SW 1271 (cell line): ENCODE measurements at regions not wholly inside any gene's neighbourhood (a gene's known extent, or its start where the extent isn't known, plus 50 kb on each side); places are given as distances from the start of the nearest gene placed in this dataset.

Experiments used
- DNase-seq, 2 experiments: peaks; one replicate each; lab custom pipeline; 2025; lab: John Stamatoyannopoulos, UW

DNA sequence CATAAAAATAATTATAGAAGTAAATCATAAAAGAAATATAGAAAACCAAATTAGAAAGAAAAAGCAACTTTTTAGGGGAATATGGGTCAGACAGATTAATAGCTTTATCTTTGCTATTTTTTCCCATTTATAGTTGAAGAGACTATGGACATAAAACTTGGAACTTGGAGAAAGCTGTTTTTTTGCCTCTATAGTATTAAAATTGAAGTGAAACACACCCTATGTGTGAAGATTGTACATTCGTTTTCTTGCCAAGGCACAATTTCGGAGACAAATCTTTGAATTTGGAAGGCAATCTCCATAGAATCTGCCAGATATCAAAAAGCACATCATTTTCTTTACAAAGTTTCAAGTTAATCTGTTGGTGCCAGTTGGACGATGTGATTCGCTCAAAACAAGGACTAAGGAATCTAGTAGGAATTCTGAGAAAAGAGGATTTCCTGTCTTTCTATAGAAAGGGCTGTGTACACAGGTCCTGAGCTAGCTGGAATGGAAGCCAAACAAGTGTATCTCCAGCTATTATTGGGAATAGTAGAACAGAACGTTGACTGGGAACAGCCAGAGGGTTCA, 156.3 kb downstream of the SLC7A11 start:
- DNase-seq = no peak

DNA sequence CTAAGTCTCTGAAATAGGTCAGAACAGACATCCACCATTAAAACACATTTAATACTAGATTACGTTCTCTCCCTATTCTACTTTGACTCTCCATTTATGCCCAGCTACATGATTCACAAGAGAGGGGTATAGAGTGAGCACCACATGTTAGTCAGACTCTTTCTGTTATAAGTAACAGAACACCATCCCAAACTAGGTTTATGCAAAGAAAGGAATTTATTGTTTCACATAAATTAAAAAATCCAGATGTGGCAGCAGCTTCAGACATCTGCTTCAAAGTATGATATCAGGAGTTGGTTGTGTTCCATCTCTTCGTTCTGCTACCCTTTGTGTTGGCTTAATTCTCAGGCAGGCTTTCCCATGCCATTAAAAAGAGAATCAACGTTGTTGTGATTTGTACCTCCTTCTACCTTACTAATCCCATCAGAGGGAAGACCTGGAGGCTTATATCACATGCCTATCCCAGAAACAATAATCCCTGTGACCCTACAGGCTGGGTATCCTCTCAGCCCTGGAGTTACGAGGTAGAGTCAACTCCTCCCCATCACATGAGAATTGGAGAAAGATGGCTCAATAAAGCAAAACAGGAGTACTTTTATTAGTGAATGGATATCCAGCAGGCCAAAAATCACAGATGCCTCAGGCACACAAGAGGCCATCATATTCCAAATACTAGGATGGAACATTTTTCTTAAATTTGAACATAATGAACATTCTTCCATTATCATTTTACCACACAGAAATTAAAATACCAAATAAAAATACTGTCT, 163.2 kb downstream of the SLC7A11 start:
- DNase-seq = no peak

DNA sequence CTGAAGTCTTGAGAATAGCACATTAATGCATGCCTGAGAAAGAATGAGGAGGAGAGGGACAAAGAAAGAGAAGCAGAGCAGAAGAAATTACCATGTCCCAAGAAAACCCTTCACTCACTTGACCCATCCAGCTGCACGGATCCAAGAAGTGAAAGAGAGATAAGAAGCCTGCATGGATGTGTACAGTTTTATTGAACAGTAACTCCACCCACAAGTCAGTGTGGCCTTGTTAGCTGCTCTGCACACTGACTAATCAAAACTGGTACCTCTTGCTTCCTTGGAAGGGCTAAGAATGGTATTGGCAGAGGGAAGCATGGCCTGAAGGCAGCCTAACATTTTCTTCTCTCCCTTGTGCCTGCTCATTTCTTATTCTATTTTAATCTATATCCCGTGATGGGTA, 163.9 kb downstream of the SLC7A11 start:
- DNase-seq = no peak

DNA sequence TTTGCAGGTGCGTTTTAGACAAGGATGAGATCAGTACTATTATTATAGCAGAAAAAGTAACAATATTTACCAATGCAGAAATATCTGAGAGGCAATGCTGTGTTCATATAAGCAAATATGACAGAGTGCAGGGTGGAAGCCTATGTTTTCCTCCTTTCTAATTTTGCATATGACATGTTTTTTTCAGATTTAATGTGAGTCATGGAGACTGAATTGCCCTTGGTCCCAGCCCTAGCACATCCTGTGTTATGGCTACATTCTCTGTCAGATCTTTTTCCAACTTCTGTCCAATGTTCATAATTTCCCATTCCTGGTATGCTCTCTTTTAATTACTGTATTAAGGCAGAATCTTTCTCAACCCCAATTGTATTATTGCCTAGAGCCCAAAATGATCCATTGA, 165.6 kb downstream of the SLC7A11 start:
- DNase-seq = no peak

DNA sequence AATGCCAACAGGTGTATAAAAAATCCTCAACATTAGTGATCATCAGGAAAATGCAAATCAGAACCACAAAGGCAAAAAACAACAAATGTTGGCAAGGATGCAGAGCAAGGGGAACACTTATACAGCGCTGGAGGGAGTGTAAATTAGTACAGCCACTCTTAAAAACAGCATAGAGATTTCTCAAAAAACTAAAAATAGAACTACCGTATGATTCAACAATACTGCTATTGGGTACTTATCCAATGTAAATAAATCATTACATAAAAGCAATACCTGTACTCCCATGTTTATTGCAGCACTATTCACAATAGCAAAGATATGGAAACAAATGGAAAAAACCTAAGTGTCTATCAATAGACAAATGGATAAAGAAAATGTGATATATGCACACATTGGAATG, 171.3 kb downstream of the SLC7A11 start:
- DNase-seq = no peak

DNA sequence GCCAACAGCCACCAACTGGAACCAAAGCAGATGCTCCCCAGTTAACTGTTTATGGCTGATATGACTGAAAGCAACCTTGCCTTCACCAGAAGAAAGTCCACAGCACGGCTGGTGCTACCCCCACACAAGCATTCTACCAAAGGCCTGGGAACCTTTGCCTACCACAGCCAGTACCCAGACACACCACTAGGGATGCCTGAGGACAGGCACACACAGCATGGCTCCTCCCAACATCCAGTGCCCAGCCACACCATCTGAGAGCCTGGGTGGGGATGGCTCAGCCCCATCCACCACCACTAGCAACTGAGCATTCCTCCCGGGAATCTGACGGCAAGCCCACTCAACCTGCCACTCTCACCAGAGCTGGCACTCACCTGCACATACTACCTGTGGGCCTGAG, 178.6 kb downstream of the SLC7A11 start:
- no peak for DNase-seq

DNA sequence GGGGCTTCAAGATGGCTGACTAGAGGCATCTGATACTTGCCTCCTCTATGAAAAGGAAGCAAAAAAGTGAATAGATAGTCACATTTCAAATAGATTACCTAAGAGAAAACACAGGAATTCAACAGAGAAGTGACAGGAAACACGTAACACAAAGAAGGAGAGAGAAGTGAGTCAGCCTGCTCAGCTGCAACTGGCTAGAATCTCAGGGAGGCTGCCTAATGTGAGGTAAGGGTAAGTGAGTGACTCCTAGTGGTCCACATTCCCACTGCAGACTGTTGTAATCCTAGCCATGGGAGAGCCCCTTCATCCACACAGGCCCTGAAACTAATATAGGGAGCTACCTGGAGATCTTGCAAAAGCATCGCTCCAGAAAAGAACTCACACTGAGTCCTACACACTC, 179.2 kb downstream of the SLC7A11 start:
- DNase-seq = peak in 1 of 2 experiments; percentile 11

DNA sequence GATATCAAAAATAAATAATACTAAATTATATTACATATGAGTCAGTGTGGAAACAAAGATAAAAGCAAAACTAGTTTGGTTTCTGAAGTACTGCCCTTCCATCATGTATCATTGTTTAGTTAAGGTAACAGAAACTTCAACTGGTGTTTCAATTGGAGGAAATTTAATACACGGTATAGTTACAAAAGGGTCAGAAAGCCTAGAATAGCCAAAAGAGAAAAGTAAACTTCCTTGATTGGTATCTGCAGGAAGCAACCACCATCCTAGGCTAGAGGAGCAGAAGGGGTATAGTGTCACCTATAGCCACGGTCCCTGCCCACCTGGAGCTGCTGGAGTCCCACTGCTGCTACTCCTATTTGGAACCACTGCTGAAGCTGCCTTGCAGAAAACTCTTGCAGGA, 185.6 kb downstream of the SLC7A11 start:
- no peak for DNase-seq

DNA sequence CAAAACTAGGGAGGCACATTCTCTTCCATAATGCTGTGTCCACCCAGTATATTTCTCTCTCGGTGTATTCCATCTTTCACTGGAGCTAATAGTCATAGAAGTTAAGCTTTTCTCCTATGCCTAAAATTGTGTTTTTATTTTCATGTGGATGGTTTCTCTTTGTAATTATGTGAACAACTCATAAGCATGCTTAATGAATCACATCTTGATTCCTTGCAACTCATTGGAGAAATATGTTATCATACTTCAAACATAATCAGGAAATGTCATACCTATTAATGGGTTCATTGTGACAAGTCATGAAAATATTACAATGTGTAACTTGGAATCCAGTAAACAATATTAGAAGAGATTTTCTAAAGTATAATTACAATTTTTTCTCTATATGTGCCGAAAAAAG, 186.3 kb downstream of the SLC7A11 start:
- peak in 1 of 2 experiments; percentile 1 for DNase-seq

DNA sequence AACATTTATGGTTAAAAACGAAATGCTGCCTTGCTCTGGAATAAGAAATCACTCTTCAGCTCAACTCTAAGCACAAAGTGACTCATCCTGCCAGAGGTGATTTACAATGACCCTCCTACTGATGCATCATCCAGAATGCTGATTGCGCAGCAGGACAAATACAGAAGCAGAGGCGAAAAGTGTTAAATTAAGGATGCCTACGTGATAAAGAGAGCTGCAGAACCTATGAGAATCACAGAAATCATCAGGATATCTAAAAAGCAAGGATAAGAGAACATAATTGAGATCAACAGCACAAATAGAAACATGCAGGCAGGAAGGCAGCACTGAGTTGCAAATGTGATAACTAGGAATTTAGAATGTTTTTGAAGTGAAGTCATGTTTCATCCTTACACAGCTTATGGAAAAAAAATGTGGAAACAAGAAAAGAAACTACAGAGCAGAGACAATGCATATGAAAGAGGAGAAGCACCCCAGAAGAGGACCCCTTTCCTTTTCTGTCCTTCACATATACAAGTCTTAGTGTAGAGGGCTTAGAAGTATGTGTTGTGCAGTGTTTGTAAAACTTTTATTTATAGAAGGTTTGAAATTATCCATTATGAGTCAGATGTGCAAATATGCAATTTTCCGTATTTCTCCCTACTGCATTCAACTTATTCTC, 188.4 kb downstream of the SLC7A11 start:
- peak; percentile 53 to 82 for DNase-seq

DNA sequence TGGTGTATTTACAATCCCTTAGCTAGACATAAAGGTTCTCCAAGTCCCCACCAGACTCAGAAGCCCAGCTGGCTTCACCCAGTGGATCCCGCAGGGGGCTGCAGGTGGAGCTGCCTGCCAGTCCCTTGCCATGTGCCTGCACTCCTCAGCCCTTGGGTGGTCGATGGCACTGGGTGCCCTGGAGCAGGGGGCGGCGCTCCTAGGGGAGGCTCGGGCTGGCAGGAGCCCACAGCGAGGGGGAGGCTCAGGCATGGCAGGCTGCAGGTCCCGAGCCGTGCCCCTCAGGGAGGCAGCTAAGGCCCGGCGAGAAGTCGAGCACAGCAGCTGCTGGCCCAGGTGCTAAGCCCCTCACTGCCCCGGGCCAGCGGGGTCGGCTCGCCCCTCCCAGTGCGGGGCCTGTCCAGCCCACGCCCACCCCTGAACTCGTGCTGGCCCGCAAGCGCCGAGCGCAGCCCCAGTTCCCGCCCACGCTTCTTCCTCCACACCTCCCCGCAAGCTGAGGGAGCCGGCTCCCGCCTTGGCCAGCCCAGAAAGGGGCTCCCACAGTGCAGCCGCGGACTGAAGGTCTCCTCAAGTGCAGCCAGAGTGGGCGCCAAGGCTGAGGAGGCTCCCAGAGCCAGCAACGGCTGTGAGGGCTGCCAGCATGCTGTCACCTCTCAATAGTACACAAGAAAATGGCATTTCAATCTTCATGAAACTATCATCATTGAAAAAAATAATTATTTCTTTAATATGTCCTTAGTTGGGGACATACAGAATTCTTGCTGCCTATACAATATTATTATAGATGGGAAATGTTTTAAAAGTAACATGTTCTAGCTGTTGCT, 189.1 kb downstream of the SLC7A11 start:
- no peak for DNase-seq

DNA sequence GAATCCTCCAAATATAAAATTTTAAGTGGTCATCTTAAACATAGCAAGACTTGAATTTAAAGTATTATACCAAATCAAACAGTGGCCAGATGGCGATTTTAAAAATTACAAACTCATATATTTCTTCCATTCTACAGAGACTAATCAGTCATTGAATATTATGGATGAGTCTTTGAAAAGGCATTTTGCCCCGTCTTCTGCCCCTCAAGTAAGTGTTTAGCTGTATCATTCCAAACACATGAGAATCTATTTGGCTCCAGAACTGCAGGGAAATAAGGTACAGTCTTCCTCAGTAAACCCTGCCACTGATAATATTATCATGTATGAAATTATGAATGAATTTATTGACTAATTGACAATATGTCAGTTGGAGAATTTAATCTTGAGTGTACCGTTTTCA, 191.0 kb downstream of the SLC7A11 start:
- no peak for DNase-seq

DNA sequence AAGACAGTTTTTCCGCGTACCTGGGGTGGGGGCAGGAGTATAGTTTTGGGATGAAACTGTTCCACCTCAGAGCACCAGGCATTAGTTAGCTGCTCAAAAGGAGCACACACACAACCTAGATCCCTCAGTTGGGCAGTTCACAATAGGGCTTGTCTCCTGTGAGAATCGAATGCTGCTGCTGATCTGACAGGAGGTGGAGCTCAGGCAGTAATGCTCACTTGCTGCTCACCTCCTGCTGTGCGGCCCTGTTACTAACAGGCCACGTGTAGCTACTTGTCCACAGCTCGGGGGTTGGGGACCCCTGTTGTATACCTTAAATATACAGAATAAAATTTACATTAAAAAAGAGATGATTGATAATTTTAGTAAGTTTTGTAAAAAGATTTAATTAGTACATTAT, 191.5 kb downstream of the SLC7A11 start:
- peak in 1 of 2 experiments; percentile 1 for DNase-seq

DNA sequence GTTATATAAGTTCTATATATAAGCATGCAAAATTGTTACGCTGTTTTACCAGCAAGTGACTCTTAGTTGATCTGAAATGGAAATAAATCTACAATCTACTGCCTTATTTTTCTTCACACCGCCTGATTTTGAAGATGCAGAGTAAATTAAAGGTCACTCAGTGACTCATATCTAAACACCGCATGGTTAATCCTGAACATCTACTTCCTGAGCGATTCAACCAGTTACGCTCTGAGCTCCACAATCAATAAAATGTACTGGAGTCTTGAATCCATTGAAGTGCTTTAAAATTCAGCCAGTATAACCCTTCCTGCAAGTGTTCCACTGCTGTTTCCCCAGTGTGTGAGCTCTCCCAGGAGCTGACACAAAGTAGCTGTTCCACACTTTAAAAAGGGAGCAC, 192.8 kb downstream of the SLC7A11 start:
- DNase-seq = no peak

DNA sequence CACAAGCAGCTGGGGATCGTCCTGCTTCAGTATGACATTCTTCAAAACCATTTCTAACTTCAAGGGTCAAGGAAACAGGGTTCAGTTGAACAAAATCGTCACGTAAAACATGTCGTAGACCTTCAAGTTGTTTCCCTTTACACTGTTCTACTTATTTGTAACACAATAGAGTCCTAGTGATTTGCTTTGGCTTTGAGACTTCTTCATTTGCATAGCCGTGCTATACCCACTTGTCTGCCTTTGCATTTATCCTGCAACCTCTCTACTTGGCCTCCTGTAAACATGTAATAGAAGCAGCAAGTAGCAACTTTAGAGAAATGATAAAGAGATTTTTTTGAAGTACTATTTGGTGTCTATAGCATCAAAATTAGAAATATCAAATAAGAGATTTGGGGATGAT, 194.9 kb downstream of the SLC7A11 start:
- no peak for DNase-seq

DNA sequence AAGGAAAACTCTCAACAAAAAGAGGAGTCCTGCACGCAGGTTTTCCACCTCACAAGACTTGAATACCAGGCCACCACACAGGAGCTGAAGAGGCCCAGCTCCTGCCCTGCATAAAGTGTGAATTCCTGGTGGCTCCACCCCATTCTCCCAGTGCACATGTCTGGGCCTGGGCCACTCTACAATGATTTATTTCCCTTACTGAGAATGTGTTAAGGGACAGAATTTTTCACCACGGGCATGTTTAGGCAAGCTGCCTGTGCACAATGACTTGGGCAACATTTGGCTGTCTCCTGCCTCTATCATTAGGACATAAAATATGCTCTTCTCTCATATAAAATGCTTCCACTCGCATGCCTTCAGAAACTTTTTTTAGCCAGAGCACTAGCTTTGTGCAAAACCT, 197.1 kb downstream of the SLC7A11 start:
- no peak for DNase-seq

DNA sequence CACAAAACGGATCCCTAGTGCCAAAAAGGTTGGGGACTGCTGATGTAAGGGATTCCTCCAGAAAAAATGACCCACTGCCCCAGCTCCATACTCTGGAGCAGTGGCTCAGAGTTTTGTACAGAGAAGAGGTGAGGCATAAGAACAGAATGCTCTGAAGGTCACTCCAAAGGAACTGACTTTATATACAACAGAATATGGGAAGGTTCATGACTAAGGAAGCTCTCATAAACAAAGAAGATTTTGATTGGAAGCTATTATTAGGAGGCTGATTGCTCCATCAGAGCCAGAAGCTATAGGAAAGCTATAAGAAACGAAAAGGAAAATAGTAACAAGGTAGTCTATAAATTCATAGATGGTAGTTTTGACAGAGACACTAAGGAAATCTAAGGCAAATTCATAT, 203.1 kb downstream of the SLC7A11 start:
- no peak for DNase-seq

DNA sequence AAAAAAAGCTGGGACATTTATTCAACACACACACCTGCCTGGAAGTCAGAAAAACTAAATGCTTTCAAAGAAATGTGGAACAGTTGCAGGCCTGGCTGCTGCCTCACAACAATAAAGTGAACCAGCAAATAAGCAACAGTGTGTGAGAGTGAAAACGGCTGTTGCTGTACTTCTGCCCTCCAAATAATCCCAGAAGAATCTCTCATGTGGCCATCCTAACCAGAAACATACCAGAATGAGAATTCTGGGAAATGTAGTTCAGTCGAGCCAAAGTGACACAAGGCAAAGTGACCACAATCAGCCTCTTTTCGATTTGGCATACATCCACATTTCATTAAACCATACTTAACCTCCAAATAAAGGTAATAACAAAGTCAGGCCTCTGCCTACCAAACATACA, 204.5 kb downstream of the SLC7A11 start:
- no peak for DNase-seq

DNA sequence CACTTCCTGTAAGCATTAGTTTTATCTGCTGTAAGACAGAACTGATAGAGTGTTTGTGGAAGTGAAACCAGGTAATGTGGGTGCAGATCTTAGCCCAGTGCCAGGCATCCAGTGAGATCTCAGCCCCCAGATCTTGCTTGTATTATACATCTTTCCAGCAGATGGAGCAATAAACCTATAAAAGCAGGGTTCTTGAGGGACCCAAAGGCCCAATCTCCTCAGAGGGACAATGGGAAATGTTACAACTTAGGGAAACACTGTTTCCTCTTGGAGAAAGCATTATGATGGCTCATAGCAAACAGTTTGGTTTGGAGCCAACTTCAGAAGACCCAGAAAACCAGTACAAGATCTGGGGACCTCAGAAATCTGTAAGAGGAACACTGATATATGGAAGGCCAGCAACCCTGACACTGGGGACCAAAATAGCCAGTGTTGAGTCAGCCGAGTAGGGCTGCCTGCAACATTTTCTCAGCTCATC, 206.3 kb downstream of the SLC7A11 start:
- DNase-seq = peak; percentile 24 to 39

DNA sequence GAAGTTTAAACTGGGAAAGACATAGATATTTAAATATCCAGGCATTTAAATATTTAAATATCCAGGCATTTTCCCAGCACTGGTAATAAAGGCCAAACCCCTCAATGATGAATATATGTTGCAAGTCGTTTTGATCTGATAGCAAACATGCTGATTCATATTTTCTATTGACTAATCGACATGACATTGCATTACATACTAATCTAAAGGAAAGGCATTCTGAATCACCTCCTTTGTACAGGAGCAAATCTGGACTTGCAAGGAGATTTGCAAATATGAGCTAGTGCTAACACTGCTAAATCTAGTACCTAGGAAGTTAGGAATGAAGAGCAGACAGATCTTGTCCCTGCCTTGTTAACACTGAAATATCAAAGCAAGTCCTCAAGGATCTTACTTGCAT, 207.3 kb downstream of the SLC7A11 start:
- peak in 1 of 2 experiments; percentile 1 for DNase-seq

DNA sequence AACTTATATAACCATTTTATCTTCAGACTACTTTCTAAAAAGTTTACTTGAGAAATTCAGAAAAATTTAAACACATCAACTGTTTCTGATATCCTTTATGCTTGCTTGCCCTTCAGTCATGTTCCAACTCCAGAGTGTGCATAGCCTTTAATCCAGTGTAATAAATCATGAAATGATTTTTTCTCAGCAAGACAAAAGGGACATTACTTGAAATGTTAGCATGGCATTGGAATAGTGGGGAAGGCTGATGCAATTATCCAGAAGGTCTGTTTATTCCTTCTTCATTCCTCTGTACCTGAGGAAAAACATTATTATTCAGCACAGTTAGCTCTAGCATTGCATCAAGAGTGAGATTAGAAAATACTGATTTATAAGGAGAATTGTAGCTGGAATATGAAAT, 209.9 kb downstream of the SLC7A11 start:
- no peak for DNase-seq

DNA sequence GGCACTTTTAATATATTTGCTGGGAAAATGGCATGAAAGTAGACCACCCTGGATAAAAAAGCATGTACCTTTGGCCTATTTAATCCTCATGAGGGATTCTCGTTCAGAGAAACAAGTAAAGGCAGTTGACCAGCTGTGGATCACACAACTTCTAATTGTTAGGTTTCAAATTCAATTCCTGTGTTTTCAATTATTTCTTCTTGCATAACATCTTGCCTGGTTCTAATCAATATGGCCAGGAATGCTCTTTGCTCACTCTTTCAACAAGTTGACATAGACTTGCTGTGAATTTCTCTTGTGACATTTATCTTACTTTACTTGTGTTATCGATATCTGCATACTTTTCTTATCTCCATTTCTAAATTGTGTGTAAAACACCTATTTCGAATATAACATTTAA, 211.8 kb downstream of the SLC7A11 start:
- no peak for DNase-seq
